ENCODE measurements at regions not wholly inside any gene's neighbourhood (a gene's known extent, or its start where the extent isn't known, plus 50 kb on each side); places are given as distances from the start of the nearest gene placed in this dataset.

DNA sequence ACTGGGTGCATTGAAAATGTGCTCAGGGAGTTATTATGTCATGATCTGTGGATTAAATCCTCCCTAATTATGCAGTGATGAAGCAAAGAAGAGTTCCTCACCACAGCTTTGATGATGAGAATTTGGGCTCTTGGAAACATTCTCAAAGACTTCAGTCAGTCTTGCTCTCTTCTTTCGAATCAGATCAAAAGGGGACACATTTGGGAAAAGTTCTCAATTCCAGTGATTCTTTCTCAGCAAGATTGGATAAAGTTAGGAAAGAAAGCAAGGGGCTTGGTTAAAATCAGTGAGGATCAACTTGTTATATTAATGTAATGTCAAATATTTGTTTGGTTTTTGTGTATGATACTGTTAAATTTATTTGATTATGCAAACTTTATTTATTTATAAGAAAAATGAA is 411.3 kb upstream of the ACTBL2 start:
- TF ChIP-seq, protein P1, sequence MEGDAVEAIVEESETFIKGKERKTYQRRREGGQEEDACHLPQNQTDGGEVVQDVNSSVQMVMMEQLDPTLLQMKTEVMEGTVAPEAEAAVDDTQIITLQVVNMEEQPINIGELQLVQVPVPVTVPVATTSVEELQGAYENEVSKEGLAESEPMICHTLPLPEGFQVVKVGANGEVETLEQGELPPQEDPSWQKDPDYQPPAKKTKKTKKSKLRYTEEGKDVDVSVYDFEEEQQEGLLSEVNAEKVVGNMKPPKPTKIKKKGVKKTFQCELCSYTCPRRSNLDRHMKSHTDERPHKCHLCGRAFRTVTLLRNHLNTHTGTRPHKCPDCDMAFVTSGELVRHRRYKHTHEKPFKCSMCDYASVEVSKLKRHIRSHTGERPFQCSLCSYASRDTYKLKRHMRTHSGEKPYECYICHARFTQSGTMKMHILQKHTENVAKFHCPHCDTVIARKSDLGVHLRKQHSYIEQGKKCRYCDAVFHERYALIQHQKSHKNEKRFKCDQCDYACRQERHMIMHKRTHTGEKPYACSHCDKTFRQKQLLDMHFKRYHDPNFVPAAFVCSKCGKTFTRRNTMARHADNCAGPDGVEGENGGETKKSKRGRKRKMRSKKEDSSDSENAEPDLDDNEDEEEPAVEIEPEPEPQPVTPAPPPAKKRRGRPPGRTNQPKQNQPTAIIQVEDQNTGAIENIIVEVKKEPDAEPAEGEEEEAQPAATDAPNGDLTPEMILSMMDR (IDR thresholded peaks at IDR 0.05) = no peak
- no peak for TF ChIP-seq POLR2A (IDR thresholded peaks at IDR 0.05)
- TF ChIP-seq POLR2AphosphoS5 (IDR thresholded peaks at IDR 0.05) = no peak

All from breast epithelium (tissue), 3 donors.